ENCODE measurements at regions not wholly inside any gene's neighbourhood (a gene's known extent, or its start where the extent isn't known, plus 50 kb on each side); places are given as distances from the start of the nearest gene placed in this dataset.

DNA sequence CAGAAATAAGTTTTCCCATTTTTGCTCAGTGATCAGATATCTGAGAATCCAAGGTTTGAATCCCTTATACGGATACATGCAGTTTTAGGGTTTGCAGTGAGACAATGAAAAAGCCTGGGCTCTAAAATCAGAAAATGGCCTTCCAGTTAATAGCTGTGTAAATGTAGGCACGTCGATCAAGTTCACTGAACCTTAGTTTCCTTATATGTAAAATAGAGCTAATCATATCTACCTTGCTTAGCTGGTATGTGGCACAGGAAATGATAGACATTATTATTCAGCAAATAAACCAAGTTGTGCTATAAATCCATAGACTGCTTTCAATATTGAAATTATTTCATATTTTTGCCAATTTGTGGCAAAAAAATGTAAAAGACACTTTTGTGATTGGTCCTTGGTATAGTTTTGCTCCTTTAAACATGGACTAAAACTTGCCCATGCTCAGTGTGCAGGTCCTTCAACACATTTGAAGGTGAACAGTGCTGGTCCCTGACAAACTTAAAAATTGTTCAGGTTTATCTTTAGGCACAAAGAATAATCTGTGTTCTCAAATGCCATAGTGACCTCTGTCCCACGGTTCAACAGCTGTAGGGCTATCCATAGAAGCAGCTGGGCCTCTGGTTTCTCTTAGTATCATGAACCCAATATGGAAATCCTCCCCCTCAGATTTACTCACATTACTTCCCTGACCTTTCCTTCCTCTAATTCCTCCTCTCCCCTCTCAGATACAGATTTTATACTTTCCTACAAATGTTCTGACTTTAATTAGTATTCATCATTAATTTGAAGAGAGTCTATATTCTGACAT, 51.0 kb downstream of the CCDC54 start:
- peak; percentile 45 for DNase-seq

DNA sequence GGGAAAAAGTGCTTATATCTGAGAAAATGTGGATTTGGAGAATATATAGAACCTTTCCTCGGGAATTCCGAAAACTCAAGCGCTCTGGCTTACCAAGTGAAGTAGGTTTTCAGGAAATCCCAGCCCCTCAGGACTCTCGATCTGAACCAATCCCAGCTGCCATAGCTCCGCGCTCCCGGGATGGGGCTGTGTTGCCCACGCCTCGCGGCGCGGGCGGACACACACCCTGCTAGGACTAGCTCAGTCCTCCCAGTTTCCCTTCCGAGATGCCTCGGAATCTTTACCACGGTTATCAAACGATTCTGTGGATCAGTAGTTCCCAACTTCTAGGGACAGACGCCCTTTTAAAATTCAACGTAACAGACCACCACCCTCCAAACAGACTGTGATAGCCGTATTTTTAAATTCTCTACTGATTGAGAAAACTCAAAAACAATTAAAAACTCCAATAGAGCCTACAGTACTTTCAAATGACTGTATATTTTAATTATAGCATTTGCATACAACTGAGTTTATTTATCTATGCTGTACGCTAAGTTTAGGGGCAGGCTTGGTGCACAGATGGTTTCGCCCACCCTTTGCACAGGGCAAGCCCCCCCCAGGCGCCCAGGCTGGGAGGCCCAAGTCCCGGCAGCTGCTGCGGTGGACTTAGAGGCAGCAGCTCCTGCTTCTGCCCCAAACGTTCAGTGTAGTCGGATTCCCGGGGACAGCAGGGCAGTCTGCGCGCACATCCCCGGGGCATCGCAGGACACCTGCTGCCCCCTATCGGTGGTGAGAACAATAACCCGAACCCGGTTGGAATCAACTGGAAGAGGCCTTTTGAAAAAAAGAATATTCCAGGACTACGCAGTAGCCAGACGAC, 52.3 kb downstream of the CCDC54 start:
- DNase-seq, result peak; percentile 95

DNA sequence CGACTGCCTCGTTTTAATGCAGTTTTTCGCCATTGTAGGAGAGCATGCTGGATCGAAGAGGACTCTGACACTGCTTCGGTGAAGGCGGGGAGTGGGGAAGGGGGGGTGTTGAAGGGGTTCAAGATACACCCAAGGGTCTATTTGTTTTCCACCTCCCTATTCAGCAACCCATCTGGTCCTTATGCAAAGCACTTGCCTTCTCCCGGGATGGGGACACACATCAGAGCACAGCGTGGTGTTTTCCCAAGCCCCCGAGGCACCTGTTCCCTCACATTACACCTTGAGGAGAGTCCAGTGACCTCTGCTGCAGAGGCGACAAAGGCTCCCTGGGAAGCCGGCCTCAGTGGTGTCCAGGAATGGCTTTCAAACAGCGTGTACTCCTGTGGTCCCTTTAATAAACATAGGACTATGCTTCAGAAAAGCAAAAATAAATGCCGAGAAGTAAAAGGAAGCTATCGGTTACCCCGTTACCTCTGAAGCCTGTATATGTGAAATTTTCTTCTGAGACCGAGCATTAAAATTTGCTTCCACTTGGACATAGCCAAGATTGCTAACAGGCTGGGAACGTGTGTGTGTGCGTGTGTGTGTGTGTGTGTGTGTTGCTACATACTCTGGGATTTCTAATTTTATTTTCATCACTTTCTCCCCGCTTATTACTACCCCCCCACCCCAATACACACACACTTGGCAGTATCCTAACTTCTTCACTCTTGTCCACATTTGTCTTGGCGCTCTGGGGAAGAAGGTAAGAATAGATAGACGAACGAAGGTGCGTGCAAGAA, 53.2 kb downstream of the CCDC54 start:
- no peak for DNase-seq

DNA sequence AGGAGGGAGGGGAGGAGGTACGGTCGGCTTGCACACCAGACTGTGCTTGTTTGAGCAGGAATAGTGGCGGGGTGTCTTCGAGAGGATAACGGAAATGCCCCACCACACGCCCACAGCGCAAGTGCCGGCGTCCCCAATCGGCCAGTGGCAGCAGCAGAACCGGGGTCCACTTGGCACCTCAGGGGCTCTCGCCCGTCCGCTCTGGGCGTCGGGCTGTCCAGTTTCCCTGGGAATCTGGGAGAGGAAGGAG, 53.7 kb downstream of the CCDC54 start:
- DNase-seq, result no peak

DNA sequence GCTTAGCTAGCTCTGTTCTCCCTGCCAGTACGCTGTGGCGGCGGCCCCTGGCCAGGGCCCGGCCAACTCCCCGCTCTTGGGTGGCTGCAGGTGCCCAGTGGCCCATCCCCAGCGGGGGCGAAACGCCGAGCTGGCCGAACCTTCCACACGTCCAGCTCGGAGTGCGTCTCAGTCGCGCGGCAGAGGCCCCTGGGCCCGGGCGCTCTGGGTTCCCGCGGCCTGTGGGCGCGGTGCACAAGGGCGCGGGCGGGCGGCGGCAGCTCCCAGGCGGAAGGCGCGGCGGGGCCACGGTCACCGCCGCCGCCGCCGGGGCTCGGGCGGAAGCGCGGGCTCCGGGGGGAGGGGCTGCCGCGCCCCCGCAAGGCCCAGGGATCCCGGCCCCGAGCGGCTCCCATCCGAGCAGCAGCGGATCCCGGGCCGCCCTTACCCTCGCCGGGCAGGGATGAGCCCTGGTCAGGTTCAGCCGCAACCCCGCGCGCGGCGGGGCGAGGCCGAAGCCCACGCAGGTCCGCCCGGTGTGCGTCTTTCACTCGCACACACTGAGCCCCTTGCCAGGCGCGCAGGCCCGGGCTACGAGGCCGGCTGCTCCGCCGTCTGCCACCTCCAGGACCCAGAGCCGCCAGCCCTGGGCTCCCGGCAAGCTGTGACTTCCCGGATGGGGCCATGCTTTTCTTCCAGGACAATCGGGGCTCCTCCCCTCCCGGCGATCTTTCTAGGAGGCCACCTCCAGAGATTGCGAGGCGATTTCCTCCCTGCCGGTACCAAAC, 54.2 kb downstream of the CCDC54 start:
- DNase-seq, result peak; percentile 83

DNA sequence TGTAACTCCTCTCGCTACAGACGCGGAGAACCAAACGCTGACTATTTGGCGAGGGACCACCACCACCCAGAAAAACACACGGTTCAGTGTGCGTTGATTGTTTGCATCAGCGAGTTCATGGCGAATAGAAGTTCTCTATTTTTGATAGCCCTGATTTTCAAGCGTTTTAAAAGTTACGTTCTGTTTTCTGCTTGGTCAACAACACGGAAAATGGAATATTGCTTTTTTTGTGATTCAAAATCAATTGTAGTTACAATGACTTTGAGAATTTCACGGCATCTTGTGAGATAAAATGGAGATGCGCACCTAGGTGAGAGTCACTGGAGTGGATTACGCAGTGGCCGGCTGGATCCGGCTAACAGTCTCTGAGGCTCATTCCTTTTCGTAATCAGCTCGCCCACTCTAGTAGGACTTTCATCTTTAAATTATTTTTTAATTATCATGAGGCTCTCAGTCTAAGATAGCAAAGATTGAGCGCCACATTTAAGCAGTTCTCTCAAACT, 54.8 kb downstream of the CCDC54 start:
- DNase-seq, result peak; percentile 62

DNA sequence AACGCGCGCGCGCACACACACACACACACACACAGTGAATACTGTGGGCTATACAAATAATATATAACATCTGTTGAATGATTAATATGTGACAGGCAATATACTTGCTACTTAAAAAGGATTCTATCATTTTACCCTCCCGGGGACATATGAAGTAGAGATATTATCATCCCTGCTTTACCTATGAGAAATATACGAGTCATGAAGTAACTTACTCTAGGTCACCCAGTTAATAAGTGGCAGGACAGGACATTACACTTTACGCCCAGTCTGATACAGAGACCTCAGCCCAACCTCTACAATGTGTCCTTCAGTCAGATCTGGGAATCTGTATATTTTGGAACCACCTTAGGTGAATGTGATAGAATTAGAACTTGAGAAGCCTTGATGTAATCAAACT, 55.4 kb downstream of the CCDC54 start:
- DNase-seq, result peak; percentile 19

DNA sequence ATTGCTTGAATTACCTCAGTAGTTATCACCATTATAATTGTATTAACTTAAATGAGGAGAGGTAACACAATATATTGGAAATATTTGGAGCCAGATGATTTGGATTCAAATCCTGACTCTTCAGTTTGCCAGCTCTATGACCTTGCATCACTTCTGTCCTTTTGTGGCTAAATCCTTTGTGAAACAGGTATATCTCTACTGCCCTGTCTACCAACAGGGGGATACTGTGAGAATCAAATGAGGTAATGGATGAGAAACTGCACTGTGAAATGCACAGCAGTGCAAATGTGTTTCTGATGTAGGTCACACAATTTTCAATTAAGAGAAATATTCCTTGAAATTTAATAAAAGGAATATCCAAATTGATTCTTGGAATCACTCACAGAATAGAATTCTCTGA, 58.8 kb downstream of the CCDC54 start:
- DNase-seq, result no peak

DNA sequence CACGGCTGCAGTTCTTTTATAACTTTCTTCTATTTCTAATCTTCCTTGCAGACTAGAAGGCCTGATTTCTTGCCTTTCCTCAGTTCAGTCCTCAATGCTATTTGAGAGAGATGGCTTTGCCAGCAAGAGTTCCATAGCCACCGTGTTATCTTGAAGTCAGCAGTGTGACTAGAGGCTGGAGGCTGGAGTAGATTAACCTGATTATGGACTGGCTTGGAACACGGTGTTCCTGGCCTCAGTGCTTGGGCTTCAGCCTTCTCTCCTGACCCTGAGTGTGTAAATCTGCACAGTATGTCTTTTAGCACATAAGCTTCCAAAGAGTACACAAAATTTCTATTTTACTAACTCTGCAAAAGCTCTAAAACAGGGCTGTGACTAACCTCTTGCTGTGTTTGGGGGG, 61.4 kb downstream of the CCDC54 start:
- no peak for DNase-seq

DNA sequence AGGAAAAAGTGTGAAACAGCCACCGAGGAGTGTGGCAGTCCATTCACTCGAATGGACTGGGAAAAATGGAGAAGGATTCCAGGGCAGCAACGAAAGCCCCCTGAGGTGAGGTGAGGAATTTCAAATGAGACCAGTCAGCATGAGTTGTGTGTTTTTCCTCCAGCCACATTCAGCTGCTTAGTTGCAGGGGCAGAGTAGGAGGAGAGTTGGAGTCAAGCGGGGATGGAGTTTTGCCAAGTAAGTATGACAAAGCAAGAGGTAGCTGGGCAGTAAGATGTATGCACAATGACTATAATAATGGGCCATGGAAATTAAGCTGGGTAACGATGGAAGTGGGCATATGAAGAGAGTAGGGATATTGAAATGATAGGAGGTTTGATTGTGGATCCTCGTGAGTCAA, 64.4 kb downstream of the CCDC54 start:
- DNase-seq, result no peak

DNA sequence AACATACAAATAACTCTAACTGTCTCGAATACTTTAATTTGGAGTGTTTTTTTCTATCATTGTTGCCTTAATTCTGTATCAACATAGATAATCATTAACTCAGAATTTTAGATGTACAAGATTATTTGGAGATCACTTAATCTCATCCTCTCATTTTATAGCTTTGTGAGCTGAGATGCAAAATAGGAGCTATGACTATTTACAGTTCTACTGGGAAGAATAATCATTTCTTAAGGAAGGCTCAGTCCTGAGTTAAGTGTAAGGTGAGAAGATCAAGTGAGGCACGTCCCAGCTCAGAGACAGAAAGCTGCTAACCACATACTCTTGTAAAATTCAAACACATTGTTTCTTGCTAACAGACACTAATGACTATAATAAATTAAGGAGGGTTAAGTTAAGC, 66.2 kb downstream of the CCDC54 start:
- peak; percentile 42 for DNase-seq

DNA sequence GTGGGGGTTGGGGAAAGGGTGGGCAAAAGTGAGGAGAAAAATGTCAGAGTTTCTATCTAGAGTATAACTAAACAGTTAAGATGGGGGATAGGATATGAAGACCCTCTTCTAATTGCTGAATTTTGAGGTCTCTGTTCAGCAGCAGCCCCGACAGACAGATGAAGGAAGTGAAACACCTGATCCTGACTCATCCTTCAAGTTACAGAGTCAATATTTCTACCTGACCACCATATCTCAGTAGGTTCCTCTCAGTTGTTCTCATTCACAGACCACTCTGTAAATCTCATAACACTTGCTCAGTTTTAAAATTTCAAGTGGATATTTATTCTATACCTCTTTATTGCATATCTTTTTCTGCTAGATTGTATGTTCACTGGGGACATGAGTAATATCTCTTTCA, 69.5 kb downstream of the CCDC54 start:
- no peak for DNase-seq

DNA sequence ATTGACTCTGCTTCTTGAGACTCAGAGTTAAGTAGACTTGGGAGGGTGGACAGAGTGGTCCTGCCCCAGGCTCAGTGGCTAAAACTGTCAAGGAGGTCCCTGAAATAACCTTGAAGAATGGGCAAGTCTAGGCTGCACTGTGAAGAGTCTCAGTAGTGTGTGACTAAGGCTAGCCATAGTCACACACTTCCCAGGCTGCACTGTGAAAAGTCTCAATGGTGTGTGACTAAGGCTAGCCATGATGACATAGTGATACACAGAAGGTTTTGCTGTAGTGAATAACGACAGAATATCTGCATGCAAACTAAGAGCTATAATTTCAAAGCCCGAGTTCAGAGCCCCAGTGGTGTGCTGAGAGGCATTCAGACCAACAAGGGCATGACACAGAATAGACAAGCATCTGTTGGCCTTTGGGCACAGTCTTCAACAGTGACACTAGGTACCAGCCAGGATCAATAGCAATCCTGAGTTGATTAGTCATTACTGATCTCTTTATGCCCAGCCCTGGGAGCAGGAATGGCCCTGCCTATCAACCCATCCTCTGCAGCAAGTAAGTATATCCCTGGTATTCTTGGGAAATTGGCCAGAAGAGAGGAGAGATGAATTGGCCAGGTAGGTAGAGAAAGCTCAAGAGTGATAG, 72.4 kb upstream of the BBX start:
- no peak for DNase-seq

DNA sequence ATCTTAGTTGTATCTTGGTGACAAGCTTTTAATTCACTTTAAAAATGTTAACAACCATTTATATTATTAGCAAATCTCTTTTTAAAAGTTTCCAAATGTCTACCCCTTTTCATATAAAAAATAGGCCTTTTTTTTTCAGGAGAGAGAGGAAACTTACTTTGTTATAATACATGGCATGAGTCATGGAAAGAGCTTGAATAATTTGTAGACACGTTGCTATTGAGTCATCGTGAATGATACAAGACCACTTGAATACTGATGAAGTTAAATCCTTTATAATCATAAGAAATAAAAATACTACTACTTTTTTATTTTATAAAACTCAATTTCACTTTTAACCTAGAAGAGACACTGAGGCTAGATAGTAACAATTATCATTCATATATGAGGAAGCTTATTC, 70.3 kb upstream of the BBX start:
- no peak for DNase-seq

DNA sequence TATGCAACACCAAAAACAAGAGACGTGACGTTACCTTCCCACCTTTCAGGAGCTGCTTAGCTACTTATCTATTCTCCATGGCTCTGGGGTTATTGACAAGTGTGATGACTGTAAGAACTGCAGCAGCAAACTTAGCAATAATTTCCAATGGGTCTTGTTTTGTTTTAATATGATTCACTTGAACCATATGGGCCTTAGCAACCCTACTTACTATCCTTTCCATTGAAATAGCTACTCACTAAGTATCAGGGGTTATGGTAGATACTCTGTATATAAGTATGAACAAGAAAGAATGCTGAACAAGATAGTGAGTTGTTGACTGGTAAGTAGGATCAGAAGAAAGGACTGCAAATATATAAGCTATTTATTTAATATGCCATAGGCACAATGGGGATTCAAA, 69.3 kb upstream of the BBX start:
- DNase-seq, result no peak

DNA sequence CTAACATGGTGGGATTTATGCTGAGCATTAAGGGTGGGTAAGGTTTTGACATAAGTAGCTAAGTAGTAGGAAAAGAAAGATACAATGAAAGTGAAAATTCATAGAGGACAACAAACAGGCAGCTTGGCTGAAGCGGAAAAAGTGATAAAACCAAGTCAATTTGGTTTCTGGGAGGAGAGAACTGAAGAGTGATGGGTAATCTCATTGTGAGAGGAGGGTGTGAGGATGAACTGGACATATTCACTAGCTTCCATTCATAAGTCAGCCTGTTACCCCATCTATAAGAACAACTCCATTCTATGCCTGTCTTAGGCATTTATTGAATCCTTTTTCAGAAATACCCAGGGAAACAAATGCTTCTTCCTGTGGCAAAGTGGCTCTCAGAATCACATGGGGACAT, 67.1 kb upstream of the BBX start:
- DNase-seq, result no peak

DNA sequence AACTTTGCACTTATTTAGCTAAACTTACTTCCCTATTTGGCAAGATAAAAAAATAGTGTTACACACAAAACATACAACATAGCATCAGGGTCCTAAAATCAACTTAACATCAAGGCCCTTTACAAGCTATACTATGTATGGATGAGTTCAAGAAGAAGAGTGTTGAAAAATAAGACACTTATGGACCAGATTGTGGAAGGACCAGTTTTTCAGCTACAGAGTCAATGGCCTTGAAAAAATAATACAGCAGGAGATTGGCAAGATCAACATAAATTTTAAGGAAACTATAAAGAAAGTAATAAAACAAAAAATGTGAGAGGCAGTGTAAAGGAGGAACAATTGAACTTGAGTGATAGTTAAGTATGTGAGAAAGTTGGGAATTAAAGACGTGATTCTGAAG, 66.3 kb upstream of the BBX start:
- DNase-seq, result no peak

DNA sequence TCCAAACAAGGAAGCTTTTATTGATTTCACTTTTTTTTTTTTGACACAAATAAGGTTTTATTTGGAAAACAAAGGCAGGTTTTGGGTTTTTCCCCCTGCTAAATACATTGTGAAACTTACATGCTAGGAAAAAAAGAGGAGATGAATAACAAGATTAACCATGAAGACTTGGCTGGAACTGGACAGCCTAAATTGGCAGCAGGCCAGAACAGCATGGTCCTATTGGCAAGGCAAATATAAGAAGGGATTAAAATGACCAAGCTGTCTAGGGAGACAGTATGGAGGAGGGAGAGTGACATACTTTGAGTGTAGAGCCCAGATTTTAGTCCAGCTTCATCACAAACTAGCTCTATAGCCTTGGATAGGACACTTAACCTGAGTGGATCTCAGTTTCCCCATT, 63.9 kb upstream of the BBX start:
- peak; percentile 89 for DNase-seq

DNA sequence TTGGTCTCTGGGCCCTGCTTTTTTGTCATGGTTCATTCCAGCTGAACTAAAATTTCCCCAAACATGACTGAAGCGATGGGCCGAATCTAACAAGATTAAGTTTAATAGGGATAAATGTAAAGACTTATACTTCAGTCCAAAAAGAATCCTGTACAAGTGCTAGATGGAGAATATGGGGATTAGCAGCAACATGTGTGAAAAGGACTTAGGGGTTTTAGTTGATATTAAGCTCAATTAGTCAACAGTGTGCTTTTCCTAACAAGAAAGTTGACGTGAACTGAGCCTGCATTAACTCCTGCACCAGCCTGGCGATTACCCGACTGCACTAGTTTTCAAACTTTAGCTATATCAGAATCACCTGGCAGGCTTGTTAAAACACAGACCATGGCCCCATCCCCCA, 61.0 kb upstream of the BBX start:
- peak; percentile 94 for DNase-seq

DNA sequence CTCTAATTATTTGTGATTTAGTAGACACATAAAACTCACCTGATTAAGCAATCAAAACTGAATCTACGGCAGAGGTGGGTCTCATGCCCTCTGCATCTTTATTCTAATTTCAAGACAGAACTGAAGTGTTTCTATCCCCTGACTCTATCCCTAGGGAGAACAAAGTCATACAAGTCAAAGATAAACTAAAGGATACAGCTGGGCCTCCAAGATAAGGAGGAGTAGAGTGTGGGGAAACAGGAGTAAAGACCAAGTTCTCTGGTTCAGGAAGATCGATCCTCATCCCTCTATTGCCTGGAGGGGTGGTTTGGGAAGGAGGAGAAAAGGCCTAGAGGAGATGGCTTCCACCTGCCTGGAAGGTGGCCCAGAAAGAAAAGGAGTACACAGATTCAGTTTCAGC, 58.7 kb upstream of the BBX start:
- no peak for DNase-seq

DNA sequence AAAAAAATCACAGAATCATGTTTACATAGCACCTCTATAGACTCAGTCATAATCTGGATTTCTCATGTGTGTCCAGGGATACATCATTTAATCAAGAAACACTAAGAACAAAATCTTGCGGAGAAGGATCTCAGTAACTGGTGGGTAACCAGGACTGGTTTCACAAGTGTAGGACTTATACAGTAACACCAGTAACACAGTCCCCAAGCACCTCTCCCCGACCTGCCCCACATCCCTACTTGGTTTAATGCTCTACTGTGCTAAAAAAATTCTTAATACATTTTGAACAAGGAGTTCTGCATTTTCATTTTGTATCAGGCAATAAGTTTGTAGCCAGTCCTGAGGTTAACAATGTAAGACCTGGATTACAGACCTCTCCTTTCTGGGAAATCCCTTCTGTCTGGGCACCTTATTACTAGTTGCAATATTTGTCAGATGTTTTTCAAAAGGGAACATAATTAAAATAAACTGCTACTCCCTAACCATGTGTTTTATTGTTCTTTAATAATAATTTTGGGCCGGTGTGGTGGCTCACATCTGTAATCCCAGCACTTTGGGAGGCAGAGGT, 57.6 kb upstream of the BBX start:
- DNase-seq, result no peak

DNA sequence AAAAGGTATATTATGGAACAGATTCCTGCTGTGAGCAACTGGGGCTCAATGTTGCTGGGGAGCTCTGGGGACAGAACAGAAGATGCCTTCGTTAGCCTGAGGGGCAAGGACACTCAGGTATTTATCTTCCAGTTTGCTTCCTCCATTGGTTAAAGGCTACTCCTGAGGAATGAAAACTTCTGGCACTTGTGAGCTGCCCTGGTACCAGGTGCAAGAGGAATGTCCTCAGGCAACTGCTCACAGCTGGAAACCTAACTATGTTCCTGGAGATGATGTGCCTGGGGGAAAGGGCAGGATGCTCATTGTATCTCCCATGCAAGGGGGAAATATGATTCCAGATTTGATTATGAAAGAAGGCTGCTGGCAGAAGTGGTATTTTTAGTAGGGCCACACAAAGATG, 54.0 kb upstream of the BBX start:
- DNase-seq, result no peak
